GM10266 (cell line): ENCODE measurements at regions not wholly inside any gene's neighbourhood (a gene's known extent, or its start where the extent isn't known, plus 50 kb on each side); places are given as distances from the start of the nearest gene placed in this dataset.

Source experiments
- DNase-seq: peaks from one replicate; pipeline ENCODE4 v3.0.0; 2012; ENCODE audit errors: extremely low spot score
- CTCF ChIP-seq: IDR thresholded peaks from 2 replicates; pipeline ENCODE4 v1.5.1; 2012; ENCODE audit warnings: mild to moderate bottlenecking, low read depth; ENCODE audit not compliant: control insufficient read depth, insufficient read depth; ENCODE audit errors: missing control alignments

- TF ChIP-seq CTCF: no peak
- DNase-seq: no peak
These were observed 53.2 kb upstream of the C1orf87 start for GRCh38 chr1:60126723-60127122.
